SKM-1 (cell line): ENCODE measurements at regions not wholly inside any gene's neighbourhood (a gene's known extent, or its start where the extent isn't known, plus 50 kb on each side); places are given as distances from the start of the nearest gene placed in this dataset.

ENCODE experiments used
- DNase-seq: peaks from one replicate; lab custom pipeline; 2025; ENCODE audit not compliant: unreplicated experiment; lab: John Stamatoyannopoulos, UW

DNA sequence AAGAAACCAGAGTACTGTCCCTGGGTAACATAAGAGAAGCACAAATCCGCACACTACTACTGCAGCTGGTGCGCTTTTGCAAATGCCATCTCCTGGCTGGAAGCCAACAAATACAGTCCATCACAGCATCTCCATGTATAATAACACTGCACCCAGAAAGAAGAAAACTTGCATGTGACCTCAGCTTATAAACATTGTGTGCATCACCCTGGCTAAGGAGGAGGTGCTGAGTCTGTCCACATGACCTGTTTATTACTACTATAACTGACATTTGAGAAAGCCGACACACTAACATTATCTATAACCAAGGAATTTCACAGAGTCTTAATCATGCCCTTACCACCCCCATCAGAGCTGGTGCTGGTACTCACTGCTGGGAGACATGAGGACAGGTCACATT, 516.8 kb downstream of the CFAP47 start:
- DNase-seq: no peak

DNA sequence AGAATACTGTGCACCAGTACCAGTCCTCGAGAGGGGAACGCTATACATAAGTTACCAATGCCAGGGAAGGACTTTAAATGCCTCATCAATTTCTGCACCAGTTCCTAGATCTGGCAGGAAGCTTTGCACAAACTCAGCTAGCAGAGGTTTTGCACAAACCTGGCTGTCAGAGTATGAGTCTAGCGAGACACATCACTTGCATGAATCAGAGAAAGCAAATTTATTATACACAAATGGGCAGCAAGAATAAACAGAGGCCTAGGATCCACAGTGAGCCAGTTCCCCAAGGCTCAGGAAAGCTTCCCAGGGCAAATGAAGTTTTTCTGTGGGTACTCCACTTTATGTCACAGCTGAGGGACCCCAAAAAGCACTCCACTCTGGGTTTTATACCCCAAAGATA, 523.5 kb downstream of the CFAP47 start:
- no peak for DNase-seq

DNA sequence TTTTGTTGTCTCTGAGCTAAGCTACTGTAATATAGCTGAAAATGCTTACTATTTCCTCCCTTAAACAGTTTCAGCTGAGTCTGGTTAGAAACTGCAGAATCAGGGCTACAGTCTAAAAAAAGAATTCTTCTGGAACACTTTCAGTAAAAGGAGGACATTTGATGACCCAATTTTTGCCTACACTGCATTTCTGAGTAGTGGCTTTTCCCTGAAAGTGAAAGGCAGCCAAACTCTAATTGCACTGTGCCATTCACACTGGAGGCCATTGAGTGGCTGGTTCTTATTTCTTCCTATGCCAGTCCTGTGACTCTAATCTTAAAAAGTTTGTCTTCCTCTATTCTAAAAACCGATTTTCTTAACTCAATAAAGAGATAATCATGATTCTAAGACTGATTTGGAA, 526.0 kb downstream of the CFAP47 start:
- DNase-seq: no peak

DNA sequence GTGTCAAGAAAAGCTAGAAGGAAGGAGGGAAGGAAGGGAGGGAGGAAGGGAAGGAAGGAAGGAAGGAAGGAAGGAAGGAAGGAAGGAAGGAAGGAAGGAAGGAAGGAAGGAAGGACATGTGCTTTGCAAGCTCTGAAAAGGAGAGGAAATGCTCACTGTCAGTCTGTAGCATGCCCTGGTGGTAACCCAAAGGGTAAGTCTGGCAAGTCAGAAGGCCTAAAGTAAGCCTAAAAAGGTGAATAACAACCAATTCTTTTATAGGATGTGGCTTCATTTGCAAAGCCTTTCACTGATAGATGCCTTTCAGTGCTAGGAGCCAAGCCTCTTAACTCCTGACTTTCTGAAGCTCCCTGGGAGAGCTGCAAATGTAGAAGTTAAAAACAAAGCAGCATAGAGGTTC, 542.6 kb downstream of the CFAP47 start:
- no peak for DNase-seq

DNA sequence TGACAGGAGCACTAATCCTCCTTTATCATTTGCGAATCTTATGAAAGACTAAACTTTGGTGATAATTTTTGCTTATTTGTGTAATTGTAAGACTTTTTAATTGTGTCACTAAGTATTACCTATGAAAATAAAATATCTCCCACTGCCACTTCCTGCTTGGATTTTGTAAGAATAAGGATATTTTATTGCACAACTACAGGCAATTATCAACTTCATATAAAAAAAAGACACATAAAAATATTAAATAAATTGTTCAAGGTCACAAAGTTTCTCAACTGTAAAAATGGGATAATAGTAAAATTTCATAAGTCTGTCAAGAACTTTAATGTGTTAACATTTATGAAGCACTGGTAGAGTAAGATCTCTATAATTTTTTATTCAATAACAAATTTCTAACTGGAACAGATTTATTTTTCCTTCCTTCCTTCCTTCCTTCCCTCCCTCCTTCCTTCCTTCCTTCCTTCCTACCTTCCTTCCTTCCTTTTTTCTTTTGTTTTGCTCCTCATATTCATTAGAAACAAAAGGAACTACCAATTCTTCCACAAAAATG, 527.6 kb upstream of the FAM47C start:
- no peak for DNase-seq

DNA sequence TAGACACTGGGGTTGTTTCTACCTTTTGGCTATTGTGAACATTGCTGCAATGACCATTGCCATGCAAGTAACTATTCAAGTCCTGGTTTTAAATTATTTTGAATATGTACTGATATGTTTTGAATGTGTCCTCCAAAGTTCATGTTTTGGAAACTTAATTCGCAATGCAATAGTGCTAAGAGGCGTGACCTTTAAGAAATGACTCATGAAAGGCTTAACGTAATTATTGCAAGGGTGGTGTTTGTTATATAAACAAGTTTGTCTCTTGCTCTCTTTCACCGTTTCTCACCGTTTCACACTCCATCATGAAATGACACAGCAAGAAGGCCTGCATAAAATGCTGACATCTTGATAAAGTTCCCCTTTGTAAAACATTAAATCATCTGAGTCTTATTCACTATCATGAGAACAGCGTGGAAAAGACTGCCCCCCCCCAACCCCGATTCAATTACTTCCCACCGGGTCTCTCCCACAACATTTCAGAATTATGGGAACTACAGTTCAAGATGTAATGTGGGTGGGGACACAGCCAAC, 506.9 kb upstream of the FAM47C start:
- no peak for DNase-seq

DNA sequence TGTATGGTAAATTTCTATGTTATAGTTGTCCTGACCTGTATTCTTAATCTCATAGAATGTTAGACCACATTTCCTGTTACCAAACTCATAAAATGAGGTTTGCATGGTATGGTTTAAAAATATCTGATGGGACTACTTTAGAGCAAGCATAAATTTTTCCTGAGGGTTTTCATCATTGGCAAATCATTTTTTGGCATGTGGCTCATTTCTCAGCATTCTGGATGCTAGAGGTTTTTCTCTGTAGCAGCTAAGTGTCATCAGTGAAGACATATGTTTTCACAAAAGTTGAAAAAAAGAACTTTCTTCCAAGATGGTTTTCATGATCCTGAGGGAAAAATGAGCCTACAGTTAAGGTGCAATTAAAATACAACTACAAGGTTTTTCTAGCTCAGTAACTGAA, 503.5 kb upstream of the FAM47C start:
- no peak for DNase-seq

DNA sequence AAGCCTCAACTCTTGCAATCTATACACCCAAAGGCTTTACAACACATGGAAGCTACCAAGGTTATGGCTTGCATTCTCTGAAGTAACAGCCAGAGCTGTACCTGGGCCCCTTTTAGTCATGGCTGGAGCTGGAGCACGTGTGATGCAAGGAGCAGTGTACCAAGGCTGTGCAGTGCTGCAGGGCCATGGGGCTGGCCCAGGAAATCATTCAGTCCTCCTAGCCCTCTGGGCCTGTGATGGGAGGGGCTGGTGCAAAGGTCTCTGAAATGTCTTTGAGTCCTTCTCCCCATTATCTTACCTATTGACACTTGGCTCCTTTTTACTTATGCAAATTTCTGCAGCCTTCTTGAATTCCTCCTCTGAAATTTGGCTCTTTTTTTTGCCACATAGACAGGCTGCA, 500.1 kb upstream of the FAM47C start:
- no peak for DNase-seq

DNA sequence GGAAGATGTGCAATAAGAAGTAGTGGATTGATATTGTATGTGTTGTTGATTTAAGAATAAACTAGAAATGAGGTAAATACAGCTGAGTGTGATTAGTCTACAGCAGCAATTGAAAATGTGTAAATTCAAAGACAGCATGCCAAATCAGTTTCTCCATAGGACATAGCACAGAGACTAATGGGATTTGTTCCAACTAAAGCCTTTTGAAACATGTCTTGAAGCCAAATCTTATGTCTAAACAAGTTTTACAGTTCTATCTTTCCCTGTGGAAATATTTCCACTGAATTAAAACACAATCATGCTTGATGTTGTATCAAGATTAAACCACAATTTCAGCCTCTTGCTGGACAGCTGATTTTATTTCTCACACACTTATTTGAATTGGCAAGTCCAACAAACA, 497.4 kb upstream of the FAM47C start:
- no peak for DNase-seq

DNA sequence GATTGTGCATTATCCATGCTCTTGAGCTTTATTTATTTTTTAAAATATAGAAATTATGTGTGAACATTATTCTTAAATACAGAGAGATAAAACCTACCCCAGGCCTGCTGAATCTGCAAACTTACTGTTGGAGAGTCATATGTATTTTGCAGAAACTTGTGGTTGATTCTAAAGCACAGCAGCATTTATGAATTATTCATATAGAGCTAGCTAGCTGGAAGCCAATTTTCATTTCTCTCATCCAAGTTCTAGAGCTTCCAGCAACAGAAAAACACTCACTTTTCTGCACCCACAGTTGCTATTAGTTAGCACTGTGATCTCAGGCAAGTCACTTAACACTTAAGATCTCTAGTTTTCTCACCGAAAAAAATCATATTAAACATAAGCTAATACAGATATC, 479.5 kb upstream of the FAM47C start:
- DNase-seq: no peak

DNA sequence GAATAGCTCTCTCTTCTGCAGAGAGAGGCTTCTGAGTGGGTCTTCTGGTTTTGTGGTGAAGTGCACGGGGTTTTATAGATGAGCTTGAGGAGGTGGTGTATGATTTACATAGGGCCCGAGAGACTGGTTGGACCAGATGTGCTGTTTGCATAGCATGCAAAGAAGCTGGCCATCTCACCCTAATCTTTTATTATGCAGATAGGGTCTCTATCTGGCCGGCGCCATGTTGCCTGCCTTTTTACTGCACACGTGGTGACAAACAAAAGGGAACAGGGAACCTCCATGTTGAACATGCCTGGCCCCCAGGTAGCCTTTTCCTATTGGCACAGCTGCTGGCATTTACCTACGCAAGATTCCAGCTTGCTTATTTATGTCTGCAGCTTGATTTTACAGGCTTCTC, 473.3 kb upstream of the FAM47C start:
- no peak for DNase-seq

DNA sequence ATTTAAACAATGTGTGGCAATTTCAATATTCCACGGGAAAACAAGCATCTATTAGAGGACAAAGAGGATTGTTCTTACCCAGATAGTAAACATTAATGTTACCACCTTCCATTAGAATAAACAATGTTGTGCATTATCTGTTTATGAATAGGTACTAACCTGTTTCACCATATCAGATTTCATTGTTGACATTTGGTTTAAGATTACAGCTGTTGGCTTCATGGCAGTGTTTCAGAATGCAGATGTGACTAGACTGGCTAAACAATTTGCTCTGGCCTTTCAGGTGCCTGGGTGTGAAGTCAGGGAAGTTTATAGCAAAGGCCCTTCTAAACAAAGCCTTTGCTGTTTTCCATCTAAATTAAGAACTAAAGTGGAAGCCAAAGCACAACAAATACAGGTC, 464.7 kb upstream of the FAM47C start:
- DNase-seq: no peak

DNA sequence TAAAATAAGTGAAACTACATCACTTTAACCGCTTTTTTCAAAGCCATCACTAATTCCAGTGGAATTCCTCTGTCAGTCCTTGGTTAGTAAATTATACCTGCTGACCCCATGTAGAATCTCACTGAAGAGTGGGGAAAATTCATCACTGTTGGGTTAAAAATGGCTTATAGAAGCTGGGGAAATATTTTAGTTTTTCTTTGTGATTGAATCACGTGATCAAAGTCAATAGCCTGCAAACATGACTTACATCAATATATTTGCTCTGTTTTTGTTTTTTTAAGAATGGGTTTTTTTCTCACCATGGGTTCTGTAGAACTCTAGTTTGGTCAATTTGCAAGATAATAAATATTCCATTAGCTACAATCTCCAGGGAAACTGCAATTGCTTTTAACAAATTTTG, 445.2 kb upstream of the FAM47C start:
- DNase-seq: no peak

DNA sequence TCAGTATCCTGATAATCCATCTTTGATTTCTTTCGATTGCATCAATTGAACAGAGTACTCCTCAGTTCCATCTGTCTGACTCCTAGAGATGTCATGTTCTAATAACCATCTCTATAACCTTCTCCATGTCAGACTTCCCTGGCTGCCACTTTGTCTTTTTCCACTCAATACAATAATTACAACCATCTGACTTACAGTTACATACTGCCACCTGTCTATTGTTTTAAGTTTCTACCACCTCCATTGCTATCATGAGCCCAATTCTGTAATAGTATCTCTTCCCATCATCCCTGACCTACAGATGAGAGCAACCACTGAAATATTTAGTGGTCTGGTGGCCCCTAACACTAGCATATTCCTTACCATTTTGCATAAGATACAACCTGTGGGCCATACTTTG, 439.2 kb upstream of the FAM47C start:
- no peak for DNase-seq

DNA sequence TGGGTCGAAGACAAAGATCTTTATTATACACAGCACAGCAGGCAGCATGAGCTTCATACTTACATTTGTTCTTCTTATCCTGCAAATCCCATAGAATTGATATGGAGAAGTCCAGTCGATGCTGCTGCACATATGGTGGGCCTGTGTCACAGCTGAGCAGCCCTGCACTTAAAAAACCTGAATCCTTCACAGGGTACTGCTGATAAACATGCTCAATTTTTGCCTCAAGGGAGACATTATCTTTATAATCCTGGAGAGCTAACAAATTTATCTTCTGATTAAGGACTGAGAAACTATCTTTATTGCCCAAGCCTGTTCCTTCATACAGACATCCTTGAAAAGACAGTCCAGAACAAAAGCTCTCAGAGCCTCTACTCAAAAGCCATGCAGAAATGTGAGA, 434.4 kb upstream of the FAM47C start:
- no peak for DNase-seq

DNA sequence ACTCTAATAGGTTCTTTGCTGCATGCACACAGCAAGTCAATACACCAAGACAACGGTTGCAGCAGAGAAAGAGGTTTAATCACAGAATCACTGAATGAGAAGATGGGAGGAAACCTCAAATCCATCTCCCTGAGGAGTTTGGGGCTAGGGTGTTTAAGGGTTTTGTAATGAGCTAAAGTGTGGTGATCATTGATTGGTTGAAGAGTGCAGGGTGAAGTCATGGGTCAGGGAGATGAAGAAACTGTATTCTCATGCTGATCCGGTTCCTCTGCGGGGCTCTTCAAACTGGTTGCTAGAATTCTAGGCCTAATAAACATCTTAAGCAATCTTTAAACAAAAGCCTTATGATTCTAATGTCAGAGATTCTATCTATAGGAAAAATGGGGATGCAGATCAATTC, 432.5 kb upstream of the FAM47C start:
- no peak for DNase-seq

DNA sequence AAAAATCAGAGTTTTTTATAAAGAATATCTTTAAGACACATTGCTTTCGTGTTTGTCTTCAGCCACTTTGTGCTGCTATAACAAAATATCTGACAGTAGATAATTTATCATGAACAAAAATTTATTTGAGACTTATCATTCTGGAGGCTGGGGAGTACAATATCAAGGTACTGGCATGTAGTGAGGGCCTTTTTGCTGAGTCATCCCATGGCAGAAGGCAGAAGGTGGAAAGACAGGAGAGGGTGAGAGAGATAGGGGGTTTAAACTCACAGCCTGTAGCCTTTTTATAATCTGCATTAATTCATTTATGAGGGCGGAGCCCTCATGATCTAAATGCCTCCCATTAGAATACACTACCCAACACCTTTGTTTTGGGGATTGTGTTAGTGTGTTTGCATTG, 431.2 kb upstream of the FAM47C start:
- DNase-seq: no peak

DNA sequence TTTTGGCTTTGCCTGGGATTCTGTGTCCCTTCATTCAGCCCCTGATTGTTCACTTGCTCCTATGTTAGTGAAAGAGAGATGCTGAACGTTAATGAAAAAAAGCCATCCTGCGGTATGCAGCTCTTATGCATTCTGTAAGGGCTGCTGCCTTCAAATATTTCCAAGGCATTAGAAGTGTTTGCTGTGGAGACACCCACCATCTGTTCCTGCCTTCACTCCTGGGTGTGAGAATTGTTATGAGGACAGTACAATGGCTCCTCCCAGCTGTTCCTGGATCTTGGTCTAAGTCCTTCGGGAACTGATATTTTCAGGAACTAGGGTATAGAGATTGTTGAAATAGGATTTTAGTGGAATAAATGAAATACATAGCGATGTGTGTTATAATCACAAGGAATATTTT, 427.1 kb upstream of the FAM47C start:
- DNase-seq: no peak

DNA sequence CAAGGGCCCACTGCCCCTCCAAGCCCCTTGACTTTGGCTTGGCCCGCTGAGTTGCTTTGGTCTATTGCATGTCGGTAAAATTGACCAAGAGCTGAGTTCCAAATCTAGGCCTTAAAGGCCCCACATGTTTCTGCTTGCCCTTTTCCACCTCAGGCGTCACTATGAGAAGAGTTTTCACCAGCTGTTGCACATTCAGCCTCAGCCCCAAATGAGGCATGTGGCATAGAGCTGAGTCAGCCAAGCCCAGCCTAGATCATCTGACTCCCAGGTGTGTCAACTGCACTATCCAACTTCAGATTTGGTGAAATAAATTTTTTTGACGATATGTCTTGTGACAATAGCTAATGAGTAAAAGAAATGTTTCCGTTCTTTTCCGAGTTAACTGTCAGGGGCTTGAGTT, 424.5 kb upstream of the FAM47C start:
- DNase-seq: no peak

DNA sequence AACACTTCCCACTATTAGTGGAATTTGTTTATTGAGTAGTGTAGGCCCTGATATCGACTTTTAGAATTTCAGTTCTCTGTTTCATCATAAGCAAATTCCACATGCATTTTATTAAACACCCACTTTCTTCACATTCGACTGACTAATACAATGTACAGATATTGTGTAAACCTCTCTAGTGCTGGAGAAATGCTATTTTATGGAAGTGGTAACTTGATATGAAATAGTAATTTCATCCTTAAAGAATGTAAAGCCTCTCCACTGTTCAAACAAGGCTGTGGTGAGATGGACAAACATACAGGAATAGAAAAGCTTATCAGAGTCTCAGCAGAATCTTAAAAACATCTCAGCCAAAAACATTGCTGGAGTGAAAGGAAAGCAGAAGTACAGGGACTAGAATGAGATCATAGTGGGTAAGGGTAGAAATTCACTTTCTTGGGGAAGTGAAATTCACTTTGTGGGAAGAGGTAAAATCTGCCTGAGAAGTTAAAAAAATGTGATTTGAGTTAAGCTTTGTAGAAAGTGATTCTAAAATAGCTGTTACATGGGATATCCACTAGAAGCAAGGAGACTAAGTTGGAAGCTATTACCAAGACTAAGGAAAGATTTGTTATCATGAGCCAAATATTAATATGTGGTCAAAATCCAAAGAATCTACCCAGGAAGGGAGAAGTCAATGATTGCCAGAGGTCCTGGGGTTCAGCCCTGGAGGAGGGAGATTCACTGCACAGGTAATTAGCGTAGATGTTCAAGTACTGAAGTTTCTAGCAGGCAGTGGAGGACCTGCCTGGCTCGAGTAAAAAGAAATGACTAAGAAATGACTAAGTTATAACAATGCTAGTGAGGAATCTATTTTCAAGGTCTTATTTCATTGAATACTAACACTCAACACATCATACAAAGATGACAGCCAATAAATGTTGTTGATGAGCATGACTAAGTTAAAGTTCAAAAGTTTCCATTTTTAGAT, 398.3 kb upstream of the FAM47C start:
- peak; percentile 25 for DNase-seq

DNA sequence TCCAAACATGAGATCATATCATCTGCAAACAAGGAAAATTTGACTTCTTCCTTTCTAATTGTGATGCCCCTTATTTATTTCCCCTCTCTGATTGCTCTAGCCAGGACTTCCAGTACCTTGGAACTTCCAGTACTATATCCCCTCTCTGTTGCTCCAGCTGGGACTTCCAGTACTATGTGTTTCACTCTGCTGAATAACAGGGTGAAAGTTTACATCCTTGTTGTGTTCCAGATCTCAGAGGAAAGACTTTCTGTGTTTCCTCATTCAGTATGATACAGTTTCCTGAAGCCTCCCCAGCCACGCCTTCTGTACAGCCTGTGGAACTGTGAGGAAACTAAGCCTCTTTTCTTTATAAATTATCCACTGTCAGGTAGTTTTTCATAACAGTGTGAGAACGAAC, 381.3 kb upstream of the FAM47C start:
- no peak for DNase-seq

DNA sequence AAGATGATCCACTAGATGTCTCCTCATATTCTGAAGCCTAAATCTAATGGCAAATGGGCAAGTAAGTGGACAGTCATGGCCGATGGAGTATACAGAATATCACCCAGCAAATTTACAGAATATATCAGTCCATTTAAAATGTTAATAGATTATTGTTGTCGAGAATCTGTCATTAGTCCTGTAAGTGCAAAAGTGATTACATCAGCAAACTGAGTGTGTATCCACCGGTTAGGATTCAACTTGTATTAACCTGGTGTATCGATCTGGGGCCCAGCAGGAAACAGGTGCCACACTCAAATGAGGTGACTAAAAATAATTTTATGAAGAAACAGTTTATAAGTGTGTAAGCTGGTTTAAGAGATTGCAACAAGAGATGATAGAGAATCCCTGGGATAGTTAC, 367.9 kb upstream of the FAM47C start:
- DNase-seq: no peak

DNA sequence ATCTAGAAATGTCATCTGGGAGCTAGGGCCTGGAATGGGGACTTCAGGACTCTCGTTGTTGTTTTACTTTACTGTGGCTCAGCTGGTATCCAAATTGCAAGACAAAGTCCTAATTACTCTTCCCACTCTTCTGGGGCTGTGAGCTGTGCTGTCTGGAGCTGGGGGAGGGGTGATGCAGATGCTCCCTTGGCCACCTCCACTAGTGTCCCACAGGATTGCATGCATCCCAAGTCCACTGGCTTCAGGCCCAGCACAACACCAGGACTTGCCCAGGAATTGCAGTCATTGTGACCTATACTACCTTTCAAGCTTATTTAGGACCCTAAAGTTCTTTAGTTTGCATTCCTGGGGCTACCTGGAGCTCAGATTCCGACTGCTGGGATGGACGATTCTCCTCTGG, 366.1 kb upstream of the FAM47C start:
- no peak for DNase-seq
